ENCODE measurements at regions not wholly inside any gene's neighbourhood (a gene's known extent, or its start where the extent isn't known, plus 50 kb on each side); places are given as distances from the start of the nearest gene placed in this dataset.

GRCh38 chr3:25153561-25153960, 274.5 kb upstream of the RARB start (continued):
- TF ChIP-seq ATF2 (CRISPR knock-in tag; IDR thresholded peaks at IDR 0.05) (no peak), NFE2 (IDR thresholded peaks at IDR 0.05; ENCODE audit: low read depth) (no peak), SRSF9 (IDR thresholded peaks at IDR 0.05; ENCODE audit: borderline replicate concordance, low read depth, low read length) (no peak), ZC3H8 (IDR thresholded peaks at IDR 0.05) (no peak), EP300 (IDR thresholded peaks at IDR 0.05; ENCODE audit: low read length) (no peak), E2F1 (CRISPR knock-in tag; IDR thresholded peaks at IDR 0.05) (no peak), CTCFL (IDR thresholded peaks at IDR 0.05; ENCODE audit: borderline replicate concordance, insufficient read depth, low read depth, low read length, poor library complexity, severe bottlenecking) (no peak), SFPQ (IDR thresholded peaks at IDR 0.05; ENCODE audit: low read depth, low read length) (no peak)

Measured in K562 (cell line).